GM19455 (cell line): ENCODE measurements at regions not wholly inside any gene's neighbourhood (a gene's known extent, or its start where the extent isn't known, plus 50 kb on each side); places are given as distances from the start of the nearest gene placed in this dataset.

Source experiments
- ATAC-seq: cut with Tn5 transposase; IDR thresholded peaks from one replicate; pipeline ENCODE4 v1.9.1; 2021; ENCODE audit not compliant: unreplicated experiment

- no peak for ATAC-seq
Measured at GRCh38 chr13:95352486-95352885, 51.2 kb upstream of the ABCC4 start.

- no peak for ATAC-seq
Measured at GRCh38 chr13:95354156-95354555, 52.9 kb upstream of the ABCC4 start.

- no peak for ATAC-seq
Measured at GRCh38 chr13:95354680-95355487, 53.6 kb upstream of the ABCC4 start.

GRCh38 chr13:95355494-95355893, 54.2 kb upstream of the ABCC4 start:
- no peak for ATAC-seq

- ATAC-seq, result no peak
Measured at GRCh38 chr13:95356916-95357315, 55.7 kb upstream of the ABCC4 start.

GRCh38 chr13:95357875-95358274, 56.6 kb upstream of the ABCC4 start:
- no peak for ATAC-seq

- ATAC-seq, result no peak
Measured at GRCh38 chr13:95360052-95360451, 58.8 kb upstream of the ABCC4 start.

GRCh38 chr13:95360464-95361097, 59.3 kb upstream of the ABCC4 start:
- no peak for ATAC-seq

- ATAC-seq, result no peak
Measured at GRCh38 chr13:95361686-95362085, 60.4 kb upstream of the ABCC4 start.

GRCh38 chr13:95362666-95363065, 61.4 kb upstream of the ABCC4 start:
- no peak for ATAC-seq

- no peak for ATAC-seq
Measured at GRCh38 chr13:95367309-95367843, 66.1 kb upstream of the ABCC4 start.

GRCh38 chr13:95368998-95369397, 67.7 kb upstream of the ABCC4 start:
- no peak for ATAC-seq

- no peak for ATAC-seq
Measured at GRCh38 chr13:95375706-95376105, 74.5 kb upstream of the ABCC4 start.

GRCh38 chr13:95378603-95379002, 77.4 kb upstream of the ABCC4 start:
- ATAC-seq, result no peak

GRCh38 chr13:95380468-95381211, 79.4 kb upstream of the ABCC4 start:
- ATAC-seq, result peak; percentile 92

- ATAC-seq, result no peak
Measured at GRCh38 chr13:95381212-95381527, 79.9 kb upstream of the ABCC4 start.

- no peak for ATAC-seq
Measured at GRCh38 chr13:95382411-95382810, 81.2 kb upstream of the ABCC4 start.

- ATAC-seq, result no peak
Measured at GRCh38 chr13:95382916-95383315, 81.7 kb upstream of the ABCC4 start.

- no peak for ATAC-seq
Measured at GRCh38 chr13:95385373-95385772, 84.1 kb upstream of the ABCC4 start.

GRCh38 chr13:95385798-95386197, 84.5 kb upstream of the ABCC4 start:
- ATAC-seq, result no peak

- ATAC-seq, result no peak
Measured at GRCh38 chr13:95386370-95386769, 85.1 kb upstream of the ABCC4 start.

- ATAC-seq, result no peak
Measured at GRCh38 chr13:95387733-95388207, 86.5 kb upstream of the ABCC4 start.
